HG03571 (cell line): ENCODE measurements at regions not wholly inside any gene's neighbourhood (a gene's known extent, or its start where the extent isn't known, plus 50 kb on each side); places are given as distances from the start of the nearest gene placed in this dataset.
"Not testable (repeated sequence)": the region's sequence is repeated elsewhere in the genome, so short reads cannot be mapped to it uniquely, and the experiment has no call there.

Experiments used
- ATAC-seq: cut with Tn5 transposase; IDR thresholded peaks from one replicate; pipeline ENCODE4 v1.9.1; 2021; ENCODE audit not compliant: unreplicated experiment

GRCh38 chr6:105745464-105746129, 340.5 kb upstream of the PRDM1 start:
- no peak for ATAC-seq

GRCh38 chr6:105744815-105745214, 341.3 kb upstream of the PRDM1 start:
- ATAC-seq: no peak

DNA sequence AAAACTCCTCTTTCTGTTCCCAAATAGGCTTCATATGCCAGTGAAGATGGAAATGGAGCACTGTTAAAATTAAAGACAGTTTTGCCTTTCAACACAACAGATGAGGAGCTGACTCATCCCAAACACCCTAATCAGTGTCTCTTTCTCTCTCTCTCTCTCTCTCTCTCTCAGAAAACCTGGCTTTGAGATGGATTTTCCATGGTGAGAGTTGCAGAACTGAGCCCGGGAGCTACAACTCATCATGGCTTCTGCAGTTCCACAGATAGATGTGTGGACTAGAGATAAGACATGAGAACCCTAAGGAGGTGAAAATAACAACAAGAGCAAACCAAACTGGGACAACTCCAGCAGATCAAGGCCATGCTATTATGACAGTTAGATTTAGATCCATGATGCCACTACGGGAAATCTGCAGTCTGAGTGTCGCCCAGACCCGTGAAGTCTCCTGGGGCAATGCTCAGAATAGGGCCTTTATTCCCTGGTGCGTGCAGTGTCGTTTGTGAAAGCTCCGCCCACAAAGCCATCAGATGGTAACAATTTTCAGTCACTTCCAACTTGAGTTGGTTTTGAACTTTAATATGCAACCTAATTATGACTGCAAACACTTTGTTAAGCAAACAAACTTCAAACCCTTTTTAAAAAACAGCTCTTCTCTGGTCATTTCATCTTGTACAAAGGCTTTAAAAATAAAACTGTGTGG, 338.2 kb upstream of the PREP start:
- ATAC-seq: no peak

- ATAC-seq: no peak
Measured at GRCh38 chr6:105739764-105740163, 336.9 kb upstream of the PREP start.

- ATAC-seq: no peak
Measured at GRCh38 chr6:105733556-105734162, 330.8 kb upstream of the PREP start.

DNA sequence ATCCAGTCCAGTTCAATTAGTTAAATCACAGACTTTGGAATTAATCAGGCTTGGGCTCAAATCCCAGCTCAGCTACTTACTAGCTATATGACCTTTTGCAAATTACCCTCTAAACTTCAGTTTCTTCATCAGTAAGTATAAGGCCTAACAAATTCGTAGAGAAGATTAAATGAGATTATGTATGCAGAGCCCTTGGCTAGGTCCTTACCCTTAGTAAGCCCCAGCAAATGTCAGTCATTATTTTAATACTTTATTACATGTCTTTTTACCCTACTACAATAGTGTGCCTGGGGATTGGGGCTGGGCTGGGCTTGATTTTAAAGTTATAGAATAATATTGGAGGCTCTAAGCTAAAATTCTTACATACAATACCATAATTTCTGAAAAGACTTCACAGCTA, 326.1 kb upstream of the PREP start:
- no peak for ATAC-seq

DNA sequence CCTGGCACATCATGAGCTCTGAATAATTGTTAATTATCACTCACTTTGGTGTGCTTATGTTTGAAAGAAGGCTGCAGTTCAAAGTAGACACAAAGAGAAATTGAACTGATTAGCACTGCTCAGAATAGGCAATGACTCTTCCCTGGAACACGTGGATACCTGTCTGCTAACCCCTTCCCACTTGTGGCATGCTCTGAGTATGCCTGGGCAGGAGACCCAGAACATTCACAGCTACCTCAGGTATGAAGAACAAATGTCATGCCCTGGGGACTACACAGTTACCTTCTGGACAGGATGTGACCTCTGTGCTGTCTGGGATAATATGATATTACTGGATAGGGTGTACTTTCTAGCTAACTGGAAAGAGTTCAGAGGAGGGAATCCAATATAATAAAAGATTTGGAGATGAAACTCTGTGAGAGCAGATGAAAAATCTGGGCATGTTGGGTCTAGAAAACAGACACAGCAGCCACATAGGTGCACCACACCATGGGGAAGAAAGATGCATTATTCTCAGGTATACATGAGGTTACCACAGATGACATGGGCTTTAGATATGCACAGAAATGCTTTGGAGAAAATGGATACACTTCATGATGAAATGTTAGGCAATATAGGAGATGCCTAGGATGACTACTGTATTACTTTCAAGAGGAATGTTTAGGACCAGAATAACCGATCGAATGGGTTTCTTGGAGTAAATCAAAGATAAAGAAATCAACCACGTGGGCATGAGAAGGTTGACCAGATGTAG, 324.2 kb upstream of the PREP start:
- no peak for ATAC-seq

- no peak for ATAC-seq
Measured at GRCh38 chr6:105714846-105715245, 312.0 kb upstream of the PREP start.

- ATAC-seq: no peak
Measured at GRCh38 chr6:105713474-105714118, 310.7 kb upstream of the PREP start.

- ATAC-seq: no peak
Measured at GRCh38 chr6:105711216-105711615, 308.3 kb upstream of the PREP start.

DNA sequence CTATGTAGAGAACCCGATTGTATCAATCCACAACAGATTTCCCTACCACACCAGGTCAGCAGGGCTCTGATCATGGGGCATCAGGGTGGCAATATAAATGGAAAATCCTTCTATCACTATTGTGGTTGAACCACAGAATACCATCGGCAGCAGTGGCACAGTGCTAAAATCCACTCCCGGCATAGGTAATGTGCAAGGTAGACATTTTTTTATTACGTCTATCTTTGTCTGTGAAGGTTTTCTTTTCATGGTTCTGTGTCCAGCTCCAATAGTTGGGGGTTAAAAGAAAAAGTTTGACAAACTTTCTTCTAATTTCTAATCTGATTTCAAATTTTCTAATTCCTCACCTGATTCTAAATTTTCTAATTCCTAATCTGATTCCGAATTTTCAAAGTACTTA, 302.7 kb upstream of the PREP start:
- ATAC-seq: no peak

DNA sequence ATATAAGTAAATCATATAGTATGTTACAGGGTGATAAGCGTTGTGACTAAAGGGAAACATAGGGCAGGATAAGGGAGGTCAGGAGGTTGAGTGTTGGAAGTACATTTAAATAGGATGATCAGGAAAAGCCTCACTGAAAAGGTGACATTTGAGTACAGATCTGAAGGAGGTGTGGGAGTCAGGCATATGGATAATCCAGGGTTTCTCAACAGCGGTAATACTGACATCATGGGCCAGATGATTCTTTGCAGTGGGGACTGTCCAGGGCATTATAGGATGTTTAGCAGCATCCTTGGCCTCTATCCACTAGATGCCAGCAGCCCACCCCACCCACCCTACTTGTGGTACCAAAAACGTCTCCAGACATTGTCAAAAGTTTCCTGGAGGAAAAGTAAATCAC, 292.6 kb upstream of the PREP start:
- no peak for ATAC-seq

DNA sequence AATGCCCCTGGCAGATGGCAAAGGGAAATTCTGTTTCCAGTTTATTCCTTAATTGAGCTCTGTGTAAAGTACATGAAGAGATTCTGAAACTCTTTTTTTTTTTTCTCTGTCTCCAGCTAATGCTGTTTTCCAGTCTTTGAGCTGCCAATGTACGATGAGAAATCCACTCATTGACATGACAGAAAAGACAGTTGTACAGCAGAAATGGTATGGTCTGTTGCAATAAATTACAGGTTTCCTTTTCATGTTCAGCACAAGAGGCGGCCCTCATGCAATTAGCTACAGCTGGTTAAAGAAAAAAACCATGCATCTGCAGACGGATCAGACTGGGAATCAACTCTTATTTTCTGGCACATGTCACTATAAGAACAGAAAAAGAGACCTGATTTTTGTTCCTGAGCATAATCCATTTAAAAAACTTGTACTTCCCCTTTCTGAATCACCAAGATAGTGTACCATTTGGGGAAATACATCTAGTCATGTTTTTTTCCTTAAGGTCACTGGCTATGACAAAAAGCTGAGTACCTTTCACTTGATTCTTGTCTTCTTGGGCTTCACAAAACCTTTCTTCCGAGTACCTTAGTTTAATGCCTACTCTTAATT, 289.8 kb upstream of the PREP start:
- ATAC-seq: no peak

DNA sequence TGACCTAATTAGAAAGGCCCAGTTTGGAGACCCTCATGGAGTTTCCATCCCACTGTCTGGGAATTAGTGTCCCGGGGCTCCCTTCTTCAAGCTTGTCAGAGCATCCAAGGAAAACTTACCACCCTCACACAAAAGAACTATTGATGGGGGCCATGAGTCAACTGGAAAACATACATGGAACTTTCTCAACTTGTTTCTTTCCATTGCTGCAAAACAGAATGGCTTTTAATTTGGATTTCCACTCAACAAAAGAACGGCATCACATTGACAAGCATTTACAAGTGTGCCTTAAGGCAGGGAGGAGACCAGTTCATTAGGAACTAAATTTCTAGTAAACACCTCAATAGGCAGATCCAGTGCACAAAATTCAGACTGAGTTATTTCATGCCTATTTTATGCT, 289.1 kb upstream of the PREP start:
- ATAC-seq: no peak

DNA sequence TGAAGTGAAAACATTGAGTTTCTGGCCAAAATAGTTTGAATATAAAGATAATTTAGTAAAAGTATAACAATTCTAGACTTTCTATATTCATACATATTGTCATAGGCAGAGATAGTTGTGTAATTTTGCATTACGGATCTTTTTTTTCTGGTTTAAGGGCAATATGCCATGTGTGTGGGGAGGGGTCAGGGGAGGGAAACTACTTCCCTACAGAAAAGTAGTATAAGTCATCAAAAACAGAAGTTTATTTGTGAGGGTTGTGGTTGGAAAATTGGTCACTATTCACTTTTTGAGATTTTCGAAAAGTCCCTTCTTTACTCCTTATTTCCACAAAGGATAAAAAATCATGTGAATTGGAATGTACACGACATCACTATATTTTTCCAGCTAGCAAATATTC, 288.2 kb upstream of the PREP start:
- no peak for ATAC-seq

- no peak for ATAC-seq
Measured at GRCh38 chr6:105688573-105688972, 285.7 kb upstream of the PREP start.

GRCh38 chr6:105686793-105687192, 283.9 kb upstream of the PREP start:
- not testable (repeated sequence) for ATAC-seq

GRCh38 chr6:105681061-105681460, 278.2 kb upstream of the PREP start:
- ATAC-seq: no peak

GRCh38 chr6:105680131-105680530, 277.2 kb upstream of the PREP start:
- no peak for ATAC-seq

DNA sequence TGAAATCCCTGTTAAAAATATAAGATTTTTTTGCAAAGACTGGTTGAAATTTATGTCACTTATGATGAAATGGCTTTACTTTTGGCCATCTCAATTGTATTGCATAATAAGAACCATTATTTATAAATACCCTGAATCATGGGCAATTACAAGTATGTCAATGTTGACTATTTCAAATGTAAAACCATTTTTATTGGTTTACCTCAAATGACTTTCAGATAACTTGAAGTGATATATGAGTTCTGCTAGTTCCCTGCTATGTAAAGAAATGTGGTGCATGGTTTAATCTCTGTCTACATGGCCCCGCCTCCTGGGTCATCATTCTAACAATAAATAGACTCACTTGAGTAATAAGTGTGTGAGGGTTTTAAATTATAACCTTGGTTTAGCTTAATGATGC, 275.6 kb upstream of the PREP start:
- ATAC-seq: no peak
